A673 (cell line): ENCODE measurements at regions not wholly inside any gene's neighbourhood (a gene's known extent, or its start where the extent isn't known, plus 50 kb on each side); places are given as distances from the start of the nearest gene placed in this dataset.

ENCODE experiments used
- CTCF ChIP-seq: fragments of 300-800, 200-600 bp; sonication (generic); conservative IDR thresholded peaks from 2 replicates; pipeline ENCODE4 v1.5.1; 2017; ENCODE audit warnings: low read depth, mild to moderate bottlenecking, antibody characterized with exemption, low read length, moderate library complexity, mixed read lengths
- EZH2 ChIP-seq: fragments of 200-600 bp; sonication (generic); IDR thresholded peaks from 2 replicates; pipeline ENCODE4 v1.6.1; 2017; ENCODE audit warnings: borderline replicate concordance, low read depth, mild to moderate bottlenecking, mixed read lengths, antibody characterized with exemption, low read length; ENCODE audit not compliant: poor library complexity, severe bottlenecking

GRCh38 chr2:220619525-220620220, 952.4 kb downstream of the EPHA4 start:
- TF ChIP-seq EZH2 = no peak
- no peak for TF ChIP-seq CTCF
